SU-DHL-6 (cell line): ENCODE measurements at regions not wholly inside any gene's neighbourhood (a gene's known extent, or its start where the extent isn't known, plus 50 kb on each side); places are given as distances from the start of the nearest gene placed in this dataset.

Experiments used
- H2AFZ ChIP-seq: fragments of 200-600 bp; sonication (generic); 2 replicates; pipeline ENCODE4 v1.6.1; 2014; ENCODE audit warnings: low read depth, mild to moderate bottlenecking, moderate library complexity, mixed read lengths, antibody characterized with exemption, low read length; ENCODE audit not compliant: severe bottlenecking
- H3F3A ChIP-seq: fragments of 200-600 bp; shearing (Covaris generic); 2 replicates; pipeline ENCODE4 v1.6.0; 2016; ENCODE audit warnings: antibody characterized with exemption, mild to moderate bottlenecking; ENCODE audit not compliant: insufficient read depth
- H3K27ac ChIP-seq: fragments of 200-600 bp; sonication (generic); 2 replicates; pipeline ENCODE4 v1.5.1; 2016; ENCODE audit warnings: low read depth, mild to moderate bottlenecking, low read length, moderate library complexity, mixed read lengths
- H3K27me3 ChIP-seq: fragments of 200-600 bp; sonication (generic), shearing (Covaris generic); 2 replicates; pipeline ENCODE4 v1.6.0; 2014; ENCODE audit warnings: mild to moderate bottlenecking, low read length
- H3K36me3 ChIP-seq: fragments of 200-600 bp; sonication (generic); 2 replicates; pipeline ENCODE4 v1.6.1; 2014; ENCODE audit warnings: mild to moderate bottlenecking, low read length, mixed read lengths
- H3K4me2 ChIP-seq: fragments of 300-600, 200-600 bp; shearing (Covaris generic), sonication (generic); 2 replicates; pipeline ENCODE4 v1.6.0; 2014; ENCODE audit warnings: low read length, low read depth, mild to moderate bottlenecking; ENCODE audit not compliant: poor library complexity, severe bottlenecking
- H3K4me3 ChIP-seq: fragments of 200-600 bp; sonication (generic); 2 replicates; pipeline ENCODE4 v1.5.1; 2014; ENCODE audit warnings: antibody characterized with exemption, low read length, mild to moderate bottlenecking, mixed read lengths; ENCODE audit not compliant: insufficient read depth, poor library complexity, severe bottlenecking
- H3K79me2 ChIP-seq: fragments of 200-600 bp; sonication (generic); 2 replicates; pipeline ENCODE4 v1.6.1; 2014; ENCODE audit warnings: mild to moderate bottlenecking, low read length, moderate library complexity; ENCODE audit not compliant: insufficient read depth
- H3K9ac ChIP-seq: fragments of 200-600 bp; sonication (generic); 2 replicates; pipeline ENCODE4 v1.7.0; 2014; ENCODE audit warnings: mild to moderate bottlenecking, low read length
- H3K9me2 ChIP-seq: fragments of 200-600 bp; sonication (generic); replicated peaks from 2 replicates; pipeline ENCODE4 v1.6.1; 2014; ENCODE audit warnings: low read length; ENCODE audit not compliant: insufficient read depth
- H3K9me3 ChIP-seq: fragments of 200-600 bp; sonication (generic); 2 replicates; pipeline ENCODE4 v1.6.1; 2014; ENCODE audit warnings: low read length, mixed read lengths; ENCODE audit not compliant: insufficient read depth
- H4K20me1 ChIP-seq: fragments of 200-600 bp; sonication (generic); 2 replicates; pipeline ENCODE4 v1.6.1; 2014; ENCODE audit warnings: low read depth, mild to moderate bottlenecking, antibody characterized with exemption, low read length, moderate library complexity, mixed read lengths
- EZH2phosphoT487 ChIP-seq: fragments of 200-600 bp; sonication (generic), shearing (Covaris generic); conservative IDR thresholded peaks from 2 replicates; pipeline ENCODE4 v1.6.1; 2018; ENCODE audit warnings: mild to moderate bottlenecking, antibody characterized with exemption, low read length, moderate library complexity, mixed read lengths
- TF ChIP-seq, protein P1 (sequence below): fragments of 200-600 bp; sonication (generic); IDR thresholded peaks from one replicate; pipeline ENCODE4 v1.5.1; 2017; ENCODE audit warnings: antibody characterized with exemption, mild to moderate bottlenecking, low read length, moderate library complexity; ENCODE audit not compliant: insufficient read depth, poor library complexity, severe bottlenecking

DNA sequence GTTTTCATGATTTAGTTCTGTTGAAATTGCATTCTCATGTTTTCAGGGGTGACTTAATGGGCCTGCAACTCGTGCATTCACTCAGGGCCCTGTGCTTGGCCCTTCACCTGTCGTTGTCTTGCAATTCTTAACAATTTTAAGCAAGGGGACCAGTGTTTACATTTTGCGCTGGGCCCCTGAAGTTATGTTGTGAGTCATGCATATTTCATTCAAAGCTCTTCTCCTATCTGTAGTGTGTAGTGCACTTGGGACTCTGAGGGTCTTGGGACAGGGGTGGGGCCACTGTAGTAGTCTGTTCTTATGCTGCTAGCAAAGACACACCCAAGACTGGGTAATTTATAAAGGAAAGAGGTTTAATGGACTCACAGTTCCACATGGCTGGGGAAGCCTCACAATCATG lies 211.2 kb upstream of the RXFP2 start:
- H3K4me2 ChIP-seq = no peak overlapping the region
- TF ChIP-seq, protein P1, sequence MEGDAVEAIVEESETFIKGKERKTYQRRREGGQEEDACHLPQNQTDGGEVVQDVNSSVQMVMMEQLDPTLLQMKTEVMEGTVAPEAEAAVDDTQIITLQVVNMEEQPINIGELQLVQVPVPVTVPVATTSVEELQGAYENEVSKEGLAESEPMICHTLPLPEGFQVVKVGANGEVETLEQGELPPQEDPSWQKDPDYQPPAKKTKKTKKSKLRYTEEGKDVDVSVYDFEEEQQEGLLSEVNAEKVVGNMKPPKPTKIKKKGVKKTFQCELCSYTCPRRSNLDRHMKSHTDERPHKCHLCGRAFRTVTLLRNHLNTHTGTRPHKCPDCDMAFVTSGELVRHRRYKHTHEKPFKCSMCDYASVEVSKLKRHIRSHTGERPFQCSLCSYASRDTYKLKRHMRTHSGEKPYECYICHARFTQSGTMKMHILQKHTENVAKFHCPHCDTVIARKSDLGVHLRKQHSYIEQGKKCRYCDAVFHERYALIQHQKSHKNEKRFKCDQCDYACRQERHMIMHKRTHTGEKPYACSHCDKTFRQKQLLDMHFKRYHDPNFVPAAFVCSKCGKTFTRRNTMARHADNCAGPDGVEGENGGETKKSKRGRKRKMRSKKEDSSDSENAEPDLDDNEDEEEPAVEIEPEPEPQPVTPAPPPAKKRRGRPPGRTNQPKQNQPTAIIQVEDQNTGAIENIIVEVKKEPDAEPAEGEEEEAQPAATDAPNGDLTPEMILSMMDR = no peak
- TF ChIP-seq EZH2phosphoT487 = no peak
- no peaks in the 10 kb centered on the region for H3K9me3 ChIP-seq
- no peak overlapping the region for H3K4me3 ChIP-seq
- H3K27ac ChIP-seq = no peak overlapping the region
- no peaks in the 10 kb centered on the region for H3K27me3 ChIP-seq
- H3F3A ChIP-seq = no peaks in the 10 kb centered on the region
- H2AFZ ChIP-seq = no peak overlapping the region
- no peaks in the 10 kb centered on the region for H4K20me1 ChIP-seq
- H3K79me2 ChIP-seq = no peaks in the 10 kb centered on the region
- no peak overlapping the region for H3K9ac ChIP-seq
- no peaks in the 10 kb centered on the region for H3K9me2 ChIP-seq
- H3K36me3 ChIP-seq = no peaks in the 10 kb centered on the region

DNA sequence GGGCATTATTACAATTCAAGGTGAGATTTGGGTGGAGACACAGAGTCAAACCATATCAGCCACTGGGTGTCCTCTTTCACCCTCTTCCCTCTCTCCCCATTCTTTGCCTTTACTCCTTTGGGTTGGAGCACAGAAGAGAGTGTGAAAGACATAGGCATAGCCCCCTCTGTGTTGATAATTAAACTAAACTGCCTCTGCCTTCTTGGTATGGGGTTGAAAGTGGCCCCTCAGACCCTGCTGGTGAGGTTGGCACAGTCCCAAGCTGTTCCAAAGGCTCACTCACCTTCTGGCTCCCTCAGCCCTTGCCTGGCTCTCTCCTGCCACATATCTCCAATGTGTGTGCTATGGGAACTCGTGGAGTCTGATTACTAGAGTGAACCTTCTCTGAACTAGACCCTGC lies 210.6 kb upstream of the RXFP2 start:
- Histone ChIP-seq H3K4me3 (no peak overlapping the region), H3K4me2 (no peak overlapping the region), H3K36me3 (no peaks in the 10 kb centered on the region)

DNA sequence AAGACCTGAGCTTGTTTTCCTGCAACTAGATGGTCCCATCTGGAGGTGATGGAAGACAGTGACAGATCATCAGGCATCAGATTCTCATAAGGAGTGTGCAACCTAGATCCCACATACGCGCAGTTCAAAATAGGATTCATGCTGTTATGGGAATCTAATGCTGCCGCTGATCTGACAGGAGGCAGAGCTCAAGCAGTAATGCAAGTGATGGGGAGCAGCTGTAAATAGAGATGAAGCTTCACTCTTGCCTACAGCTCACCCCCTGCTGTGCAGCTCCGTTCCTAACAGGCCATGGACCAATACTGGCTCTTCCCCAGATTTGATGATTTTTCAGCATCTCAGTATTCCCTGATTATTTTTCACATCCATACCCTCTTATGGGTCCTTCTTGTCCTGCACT lies 208.4 kb upstream of the RXFP2 start:
- no peaks in the 10 kb centered on the region for H3K9me3 ChIP-seq
- H3K9ac ChIP-seq = no peak overlapping the region
- no peaks in the 10 kb centered on the region for H3K36me3 ChIP-seq
- no peak overlapping the region for H3K27ac ChIP-seq
- no peaks in the 10 kb centered on the region for H4K20me1 ChIP-seq
- no peaks in the 10 kb centered on the region for H3K79me2 ChIP-seq
- H3K4me2 ChIP-seq = no peak overlapping the region
- no peaks in the 10 kb centered on the region for H3K27me3 ChIP-seq
- H3K4me3 ChIP-seq = no peak overlapping the region
- H3F3A ChIP-seq = no peaks in the 10 kb centered on the region
- TF ChIP-seq EZH2phosphoT487 = no peak
- TF ChIP-seq, protein P1 = no peak
- no peak overlapping the region for H2AFZ ChIP-seq
- H3K9me2 ChIP-seq = no peaks in the 10 kb centered on the region

More for the DNA sequence above, 210.6 kb upstream of the RXFP2 start:
- no peak overlapping the region for H3K27ac ChIP-seq
- TF ChIP-seq EZH2phosphoT487 = no peak
- TF ChIP-seq, protein P1 = no peak
- no peak overlapping the region for H3K9ac ChIP-seq
- H3K9me3 ChIP-seq = no peaks in the 10 kb centered on the region
- H2AFZ ChIP-seq = no peak overlapping the region
- no peaks in the 10 kb centered on the region for H3K79me2 ChIP-seq
- no peaks in the 10 kb centered on the region for H3K27me3 ChIP-seq
- H4K20me1 ChIP-seq = no peaks in the 10 kb centered on the region
- no peaks in the 10 kb centered on the region for H3F3A ChIP-seq
- H3K9me2 ChIP-seq = no peaks in the 10 kb centered on the region
